ENCODE measurements at regions not wholly inside any gene's neighbourhood (a gene's known extent, or its start where the extent isn't known, plus 50 kb on each side); places are given as distances from the start of the nearest gene placed in this dataset.

DNA sequence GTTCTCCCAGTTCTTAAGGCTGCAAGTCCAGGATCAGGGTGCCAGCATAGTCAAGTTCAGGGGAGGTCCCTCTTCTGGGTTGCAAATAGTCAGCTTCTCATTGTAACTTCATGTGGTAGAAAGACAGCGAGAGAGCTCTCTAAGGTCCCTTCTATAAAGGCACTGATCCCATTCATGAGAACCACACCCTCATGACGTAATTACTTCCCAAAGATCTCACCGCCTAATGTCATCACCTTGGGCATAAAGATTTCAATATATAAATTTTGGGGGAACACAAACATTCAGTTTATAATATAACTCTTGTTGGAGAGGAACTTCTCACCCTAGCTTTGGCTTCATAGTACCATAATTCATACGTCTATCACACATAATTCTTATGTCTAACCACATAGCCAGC, 203.9 kb upstream of the VLDLR start:
- ChIA-PET POLR2A (no interaction called here), CTCF (ENCODE audit: low intra/inter-chr PET ratio) (no interaction called here)
- Histone ChIP-seq H3K9me3 (replicated peaks; ENCODE audit: control insufficient read depth, insufficient read depth, low read depth, low read length) (no peaks in the 10 kb centered on the region), H3K27ac (ENCODE audit: extremely low read depth, low read depth, low read length) (no peak overlapping the region), H3K36me3 (ENCODE audit: control insufficient read depth, insufficient read depth, low read length) (no peaks in the 10 kb centered on the region), H3K4me1 (replicated peaks in 1 of 2; ENCODE audit: control insufficient read depth in 2 of 2, insufficient read depth in 2 of 2, low read length in 2 of 2) (no peaks in the 10 kb centered on the region), H4K20me1 (replicated peaks; ENCODE audit: control insufficient read depth, insufficient read depth, low read length) (no peaks in the 10 kb centered on the region), H3K4me2 (ENCODE audit: insufficient read depth, low read length) (no peak overlapping the region), H3K27me3 (ENCODE audit: control insufficient read depth in 2 of 2, insufficient read depth in 2 of 2, low read length in 2 of 2) (no peaks in the 10 kb centered on the region), H3K4me3 (no peak overlapping the region), H2AFZ (ENCODE audit: low read depth, low read length) (no peak overlapping the region), H3K79me2 (ENCODE audit: control insufficient read depth, insufficient read depth, low read length) (no peaks in the 10 kb centered on the region), H3K9ac (ENCODE audit: insufficient read depth in 1 of 2, low read depth in 2 of 2, low read length in 2 of 2) (no peak overlapping the region), H3K9me1 (ENCODE audit: control insufficient read depth, insufficient read depth, low read length) (no peaks in the 10 kb centered on the region)
- ATAC-seq = no peak
- TF ChIP-seq, protein P1, sequence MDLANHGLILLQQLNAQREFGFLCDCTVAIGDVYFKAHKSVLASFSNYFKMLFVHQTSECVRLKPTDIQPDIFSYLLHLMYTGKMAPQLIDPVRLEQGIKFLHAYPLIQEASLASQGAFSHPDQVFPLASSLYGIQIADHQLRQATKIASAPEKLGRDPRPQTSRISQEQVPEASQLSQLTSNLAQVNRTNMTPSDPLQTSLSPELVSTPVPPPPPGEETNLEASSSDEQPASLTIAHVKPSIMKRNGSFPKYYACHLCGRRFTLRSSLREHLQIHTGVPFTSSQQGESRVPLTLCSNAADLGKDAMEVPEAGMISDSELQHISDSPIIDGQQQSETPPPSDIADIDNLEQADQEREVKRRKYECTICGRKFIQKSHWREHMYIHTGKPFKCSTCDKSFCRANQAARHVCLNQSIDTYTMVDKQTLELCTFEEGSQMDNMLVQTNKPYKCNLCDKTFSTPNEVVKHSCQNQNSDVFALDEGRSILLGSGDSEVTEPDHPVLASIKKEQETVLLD (IDR thresholded peaks at IDR 0.05) = no peak
- TF ChIP-seq MCM7 (IDR thresholded peaks at IDR 0.05) = no peak
- TF ChIP-seq SREBF2 (CRISPR knock-in tag; IDR thresholded peaks at IDR 0.05) = no peak
- TF ChIP-seq ZNF398 (CRISPR knock-in tag; IDR thresholded peaks at IDR 0.05) = no peak
- no peak for FAIRE-seq
- intact Hi-C loops (cut with micrococcal nuclease) (no loop called here), in situ Hi-C loops (cut with MboI) (no loop called here)
- WGBS (ENCODE audit: insufficient coverage, low coverage, missing lambda C conversion rate) = 0% methylated on average over 4 of the region's 4 CpGs
- no peak for DNase-seq (ENCODE audit: extremely low read depth in 1 of 4, low spot score in 3 of 4)
- BruUV-seq (replicated peaks) = no TSS peak
